Calu3 (cell line): ENCODE measurements at regions not wholly inside any gene's neighbourhood (a gene's known extent, or its start where the extent isn't known, plus 50 kb on each side); places are given as distances from the start of the nearest gene placed in this dataset.

Experiments
- BruUV-seq: library from RNA; stranded (reverse); fragments of 400-500 nt; replicated peaks from 2 replicates; lab custom pipeline; 2021; lab: Mats Ljungman, UMichigan
- CTCF ChIA-PET: fragments of 300-600 bp; sonication (Branson Sonifier 250); formaldehyde crosslinking; loops from one replicate; lab custom pipeline; 2022; ENCODE audit warnings: antibody characterized with exemption; lab: Charles Lee
- DNase-seq: peaks from one replicate; pipeline ENCODE4 v3.0.0; 2022
- H3K27ac Mint-ChIP-seq: one replicate; pipeline ENCODE4 v1.8.0; 2022; ENCODE audit warnings: mixed read lengths; ENCODE audit not compliant: unreplicated experiment
- H3K27me3 Mint-ChIP-seq: one replicate; pipeline ENCODE4 v1.8.0; 2022; ENCODE audit warnings: mixed read lengths; ENCODE audit not compliant: unreplicated experiment
- H3K36me3 Mint-ChIP-seq: one replicate; pipeline ENCODE4 v1.8.0; 2022; ENCODE audit warnings: mild to moderate bottlenecking, moderate library complexity, mixed read lengths; ENCODE audit not compliant: insufficient read depth, unreplicated experiment
- H3K4me1 Mint-ChIP-seq: one replicate; pipeline ENCODE4 v1.8.0; 2022; ENCODE audit warnings: mild to moderate bottlenecking, low read depth, mixed read lengths; ENCODE audit not compliant: unreplicated experiment
- H3K4me3 Mint-ChIP-seq: one replicate; pipeline ENCODE4 v1.8.0; 2022; ENCODE audit warnings: mild to moderate bottlenecking, low read depth, moderate library complexity, mixed read lengths; ENCODE audit not compliant: unreplicated experiment
- H3K9me3 Mint-ChIP-seq: one replicate; pipeline ENCODE4 v1.8.0; 2022; ENCODE audit warnings: low read depth, mixed read lengths; ENCODE audit not compliant: unreplicated experiment
- intact Hi-C: fragments of 100-400 bp; cut with micrococcal nuclease; formaldehyde crosslinking; loops from one replicate; pipeline ENCODE4 v1.10.0; 2022; ENCODE audit not compliant: unreplicated experiment
- TF ChIP-seq, protein P1 (sequence below): fragments of 200-600 bp; IDR thresholded peaks from one replicate; pipeline ENCODE4 v1.8.0; 2022; ENCODE audit warnings: antibody characterized with exemption; ENCODE audit not compliant: unreplicated experiment

DNA sequence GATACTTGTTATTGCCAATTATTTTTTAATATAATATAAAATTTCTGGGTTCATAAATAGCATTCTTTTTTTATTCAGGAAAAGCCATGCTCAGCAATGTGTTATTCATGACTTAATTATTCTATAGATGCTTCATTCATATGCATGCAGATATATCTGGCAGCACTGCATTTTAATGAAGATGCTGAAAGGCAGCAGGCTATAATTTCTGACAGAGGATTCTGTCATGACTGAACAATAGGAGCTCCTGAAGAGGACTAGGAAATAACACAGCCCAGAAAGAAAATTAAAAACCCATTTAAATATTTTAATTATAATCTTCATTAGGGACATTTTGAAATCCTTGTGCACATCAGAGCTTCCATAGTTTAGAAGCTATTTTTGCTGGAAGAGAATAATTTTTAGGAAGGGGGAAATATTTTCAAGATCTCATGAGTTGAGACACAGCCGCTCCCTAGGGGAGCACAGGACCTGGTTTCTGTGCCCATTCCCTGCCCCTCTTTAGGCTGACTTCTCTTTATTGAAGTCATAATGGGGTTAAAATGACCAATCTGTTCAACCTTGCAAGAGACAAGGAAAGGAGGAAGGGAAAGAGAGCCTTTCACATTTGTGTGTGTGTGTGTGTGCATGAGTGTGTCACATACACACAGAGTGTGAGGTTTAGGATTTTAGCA lies 83.9 kb downstream of the RPE65 start:
- TF ChIP-seq, protein P1, sequence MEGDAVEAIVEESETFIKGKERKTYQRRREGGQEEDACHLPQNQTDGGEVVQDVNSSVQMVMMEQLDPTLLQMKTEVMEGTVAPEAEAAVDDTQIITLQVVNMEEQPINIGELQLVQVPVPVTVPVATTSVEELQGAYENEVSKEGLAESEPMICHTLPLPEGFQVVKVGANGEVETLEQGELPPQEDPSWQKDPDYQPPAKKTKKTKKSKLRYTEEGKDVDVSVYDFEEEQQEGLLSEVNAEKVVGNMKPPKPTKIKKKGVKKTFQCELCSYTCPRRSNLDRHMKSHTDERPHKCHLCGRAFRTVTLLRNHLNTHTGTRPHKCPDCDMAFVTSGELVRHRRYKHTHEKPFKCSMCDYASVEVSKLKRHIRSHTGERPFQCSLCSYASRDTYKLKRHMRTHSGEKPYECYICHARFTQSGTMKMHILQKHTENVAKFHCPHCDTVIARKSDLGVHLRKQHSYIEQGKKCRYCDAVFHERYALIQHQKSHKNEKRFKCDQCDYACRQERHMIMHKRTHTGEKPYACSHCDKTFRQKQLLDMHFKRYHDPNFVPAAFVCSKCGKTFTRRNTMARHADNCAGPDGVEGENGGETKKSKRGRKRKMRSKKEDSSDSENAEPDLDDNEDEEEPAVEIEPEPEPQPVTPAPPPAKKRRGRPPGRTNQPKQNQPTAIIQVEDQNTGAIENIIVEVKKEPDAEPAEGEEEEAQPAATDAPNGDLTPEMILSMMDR: no peak
- BruUV-seq: no TSS peak
- H3K27me3 Mint-ChIP-seq: no peaks in the 10 kb centered on the region
- intact Hi-C loops: no loop called here
- DNase-seq: no peak
- no peaks in the 10 kb centered on the region for H3K36me3 Mint-ChIP-seq
- peaks cover 19% of the 10 kb centered on the region for H3K4me1 Mint-ChIP-seq
- no peaks in the 10 kb centered on the region for H3K9me3 Mint-ChIP-seq
- no peak overlapping the region for H3K27ac Mint-ChIP-seq
- no peak overlapping the region for H3K4me3 Mint-ChIP-seq
- CTCF ChIA-PET: no interaction called here

DNA sequence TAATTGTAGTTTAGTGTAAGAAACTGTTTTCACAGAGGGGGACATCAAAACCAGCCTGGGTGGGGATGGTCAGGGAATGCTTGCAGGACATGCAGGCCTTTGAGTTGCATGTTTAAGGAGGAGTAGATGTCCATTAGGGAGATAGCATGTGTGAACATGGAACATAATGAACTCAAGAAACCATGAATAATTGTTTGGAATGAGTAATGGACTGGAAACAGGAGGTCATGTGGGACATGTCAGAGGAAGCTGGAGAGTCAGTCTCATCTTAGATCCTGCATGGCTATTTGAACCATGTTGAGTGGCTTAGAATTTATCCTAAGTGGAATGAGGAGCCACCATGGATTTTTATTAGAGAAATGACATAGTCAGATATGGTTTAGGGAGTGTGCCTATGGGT lies 86.4 kb downstream of the RPE65 start:
- no peak for DNase-seq
- Mint-ChIP-seq H3K27ac (no peak overlapping the region), H3K27me3 (no peaks in the 10 kb centered on the region), H3K9me3 (no peaks in the 10 kb centered on the region), H3K36me3 (no peaks in the 10 kb centered on the region), H3K4me1 (peaks cover 10% of the 10 kb centered on the region), H3K4me3 (no peak overlapping the region)
- BruUV-seq: no TSS peak
- TF ChIP-seq, protein P1: no peak
- CTCF ChIA-PET: no interaction called here
- intact Hi-C loops: no loop called here

DNA sequence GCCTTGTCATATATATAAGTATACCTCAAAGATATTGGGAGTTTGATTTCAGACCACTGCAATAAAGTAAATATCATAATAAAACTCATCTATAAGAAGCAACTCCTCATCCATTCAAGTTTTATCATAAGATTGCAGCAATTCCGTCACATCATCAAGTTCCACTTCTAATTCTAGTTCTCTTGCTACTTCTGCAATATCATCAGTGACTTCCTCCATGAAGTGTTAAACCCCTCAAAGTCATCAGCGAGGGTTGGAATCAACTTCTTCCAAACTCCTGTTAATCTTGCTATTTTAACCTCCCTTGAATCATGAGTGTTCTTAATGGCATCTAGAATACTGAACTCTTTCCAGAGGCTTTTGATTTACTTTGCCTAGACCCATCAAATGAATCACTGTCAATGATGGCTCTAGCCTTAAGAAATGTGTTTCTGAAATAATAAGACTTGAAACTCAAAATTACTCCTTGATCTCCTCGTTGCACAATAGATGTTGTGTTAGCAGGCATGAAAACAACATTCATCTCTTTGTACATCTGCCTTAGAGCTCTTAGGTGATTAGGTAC lies 88.3 kb downstream of the RPE65 start:
- H3K36me3 Mint-ChIP-seq: no peaks in the 10 kb centered on the region
- H3K9me3 Mint-ChIP-seq: no peaks in the 10 kb centered on the region
- intact Hi-C loops: no loop called here
- no peaks in the 10 kb centered on the region for H3K27me3 Mint-ChIP-seq
- DNase-seq: no peak
- H3K4me3 Mint-ChIP-seq: no peak overlapping the region
- BruUV-seq: no TSS peak
- no peak overlapping the region for H3K27ac Mint-ChIP-seq
- peaks cover 10% of the 10 kb centered on the region for H3K4me1 Mint-ChIP-seq
- CTCF ChIA-PET: no interaction called here
- TF ChIP-seq, protein P1: no peak

DNA sequence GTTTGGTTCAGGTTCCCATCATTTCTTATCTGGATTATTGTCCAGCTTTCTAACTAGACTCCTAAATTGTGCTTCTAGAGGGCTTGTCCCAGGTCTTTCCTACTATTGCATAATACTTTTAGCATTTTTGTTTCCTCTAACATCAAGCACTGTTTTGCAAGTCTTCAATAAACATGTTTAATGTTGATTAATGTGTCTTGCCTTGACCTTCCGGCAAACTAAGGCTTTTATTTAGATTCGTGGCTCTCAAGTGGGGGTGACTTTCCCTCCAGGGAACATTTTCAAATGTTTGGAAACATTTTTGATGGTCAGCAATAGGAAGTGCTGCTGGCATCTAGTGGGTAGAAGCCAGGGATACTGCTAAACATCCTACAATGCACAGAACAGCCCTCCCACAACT lies 90.7 kb downstream of the RPE65 start:
- Mint-ChIP-seq H3K9me3 (no peaks in the 10 kb centered on the region), H3K27me3 (no peaks in the 10 kb centered on the region), H3K36me3 (no peaks in the 10 kb centered on the region), H3K4me1 (peaks cover 10% of the 10 kb centered on the region), H3K4me3 (no peak overlapping the region), H3K27ac (peak overlapping the region; percentile 75)
- intact Hi-C loops: no loop called here
- TF ChIP-seq, protein P1: no peak
- DNase-seq: no peak
- CTCF ChIA-PET: interaction anchor here (1.3 kb wide), 1 partner anchor 12 kb away, joined by 3 read pairs; no protein-coding TSS in a partner anchor
- no TSS peak for BruUV-seq
